Uterus (tissue), 3 donors: ENCODE measurements at regions not wholly inside any gene's neighbourhood (a gene's known extent, or its start where the extent isn't known, plus 50 kb on each side); places are given as distances from the start of the nearest gene placed in this dataset.
A peak's percentile ranks its signal among the peaks of the same experiment; 100 is the strongest.

Experiments
- DNase-seq, 2 donors: peaks; one replicate each; pipeline ENCODE4 v3.0.0-alpha.2; 2019 to 2020
- H3K27ac ChIP-seq, 2 donors: fragments of 200-600 bp; sonication (generic); 1 replicate in 1 of 2; 2 replicates in 1 of 2; pipeline ENCODE4 v1.5.1; 2016 to 2018
- H3K27me3 ChIP-seq, 2 donors: fragments of 200-600 bp; sonication (generic); one replicate each; pipeline ENCODE4 v1.5.1; 2018 to 2019; ENCODE audit warnings: control low read depth in 1 of 2
- H3K36me3 ChIP-seq, 2 donors: fragments of 200-600 bp; sonication (generic); one replicate each; pipeline ENCODE4 v1.5.1; 2019; ENCODE audit warnings: control low read depth in 1 of 2
- H3K4me1 ChIP-seq, 2 donors: fragments of 200-600 bp; sonication (generic); one replicate each; pipeline ENCODE4 v1.5.1; 2018 to 2019; ENCODE audit warnings: control low read depth in 1 of 2
- H3K4me3 ChIP-seq, 2 donors: fragments of 200-600 bp; sonication (generic); 1 replicate in 1 of 2; 2 replicates in 1 of 2; pipeline ENCODE4 v1.5.1; 2018 to 2019; ENCODE audit warnings: mild to moderate bottlenecking in 1 of 2
- H3K9me3 ChIP-seq, 2 donors: fragments of 200-600 bp; sonication (generic); one replicate each; pipeline ENCODE4 v1.5.1; 2019; ENCODE audit warnings: control low read depth in 1 of 2
- POLR2A ChIP-seq, 2 donors: fragments of 450-650 bp; IDR thresholded peaks; one replicate each; pipeline ENCODE4 v1.6.1; 2016; ENCODE audit warnings: antibody characterized with exemption in 2 of 2, mild to moderate bottlenecking in 1 of 2, moderate library complexity in 1 of 2
- intact Hi-C: fragments of 100-400 bp; cut with DNase I; formaldehyde crosslinking; loops from one replicate; pipeline ENCODE4 v1.15.1; 2023; ENCODE audit warnings: low total_unique reads
- TF ChIP-seq, protein P1 (sequence below), 4 experiments: fragments of 200-600 bp in 2 of 4; fragments of 450-650 bp in 2 of 4; sonication (generic) in 2 of 4; IDR thresholded peaks; one replicate each; pipeline ENCODE4 v1.5.1; 2016 to 2019; ENCODE audit warnings: antibody characterized with exemption in 4 of 4, mild to moderate bottlenecking in 2 of 4, moderate library complexity in 1 of 4
- donor health status: DM: yes; HTN: yes; CAD: no.

DNA sequence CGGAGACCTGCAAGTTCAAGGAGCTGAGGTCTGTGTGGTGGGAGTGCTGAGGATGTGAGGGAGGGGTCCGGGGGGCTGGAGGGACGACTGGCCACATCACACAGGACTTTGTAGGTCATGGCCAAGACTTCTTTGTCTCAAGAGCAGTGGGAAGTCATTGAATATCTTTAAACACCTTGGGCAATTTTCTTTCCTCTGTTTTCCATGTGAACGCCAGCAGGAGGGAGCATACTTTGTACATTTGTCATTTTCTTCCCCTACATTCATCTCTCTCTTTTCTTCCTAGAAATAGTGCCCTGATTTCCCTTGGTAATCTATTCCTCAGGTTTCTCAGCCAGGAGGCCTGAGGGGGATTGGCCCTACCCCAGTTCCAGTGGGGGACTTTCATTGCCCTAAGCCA is 153.7 kb upstream of the MSX2 start:
- Histone ChIP-seq H3K36me3 (no peaks in the 10 kb centered on the region), H3K4me1 (no peaks in the 10 kb centered on the region), H3K4me3 (no peak overlapping the region), H3K27ac (no peak overlapping the region), H3K27me3 (no peaks in the 10 kb centered on the region), H3K9me3 (no peaks in the 10 kb centered on the region)
- DNase-seq = no peak
- no peak for TF ChIP-seq POLR2A (IDR thresholded peaks at IDR 0.05)
- TF ChIP-seq, protein P1, sequence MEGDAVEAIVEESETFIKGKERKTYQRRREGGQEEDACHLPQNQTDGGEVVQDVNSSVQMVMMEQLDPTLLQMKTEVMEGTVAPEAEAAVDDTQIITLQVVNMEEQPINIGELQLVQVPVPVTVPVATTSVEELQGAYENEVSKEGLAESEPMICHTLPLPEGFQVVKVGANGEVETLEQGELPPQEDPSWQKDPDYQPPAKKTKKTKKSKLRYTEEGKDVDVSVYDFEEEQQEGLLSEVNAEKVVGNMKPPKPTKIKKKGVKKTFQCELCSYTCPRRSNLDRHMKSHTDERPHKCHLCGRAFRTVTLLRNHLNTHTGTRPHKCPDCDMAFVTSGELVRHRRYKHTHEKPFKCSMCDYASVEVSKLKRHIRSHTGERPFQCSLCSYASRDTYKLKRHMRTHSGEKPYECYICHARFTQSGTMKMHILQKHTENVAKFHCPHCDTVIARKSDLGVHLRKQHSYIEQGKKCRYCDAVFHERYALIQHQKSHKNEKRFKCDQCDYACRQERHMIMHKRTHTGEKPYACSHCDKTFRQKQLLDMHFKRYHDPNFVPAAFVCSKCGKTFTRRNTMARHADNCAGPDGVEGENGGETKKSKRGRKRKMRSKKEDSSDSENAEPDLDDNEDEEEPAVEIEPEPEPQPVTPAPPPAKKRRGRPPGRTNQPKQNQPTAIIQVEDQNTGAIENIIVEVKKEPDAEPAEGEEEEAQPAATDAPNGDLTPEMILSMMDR (IDR thresholded peaks at IDR 0.05) = no peak
- intact Hi-C loops = no loop called here

DNA sequence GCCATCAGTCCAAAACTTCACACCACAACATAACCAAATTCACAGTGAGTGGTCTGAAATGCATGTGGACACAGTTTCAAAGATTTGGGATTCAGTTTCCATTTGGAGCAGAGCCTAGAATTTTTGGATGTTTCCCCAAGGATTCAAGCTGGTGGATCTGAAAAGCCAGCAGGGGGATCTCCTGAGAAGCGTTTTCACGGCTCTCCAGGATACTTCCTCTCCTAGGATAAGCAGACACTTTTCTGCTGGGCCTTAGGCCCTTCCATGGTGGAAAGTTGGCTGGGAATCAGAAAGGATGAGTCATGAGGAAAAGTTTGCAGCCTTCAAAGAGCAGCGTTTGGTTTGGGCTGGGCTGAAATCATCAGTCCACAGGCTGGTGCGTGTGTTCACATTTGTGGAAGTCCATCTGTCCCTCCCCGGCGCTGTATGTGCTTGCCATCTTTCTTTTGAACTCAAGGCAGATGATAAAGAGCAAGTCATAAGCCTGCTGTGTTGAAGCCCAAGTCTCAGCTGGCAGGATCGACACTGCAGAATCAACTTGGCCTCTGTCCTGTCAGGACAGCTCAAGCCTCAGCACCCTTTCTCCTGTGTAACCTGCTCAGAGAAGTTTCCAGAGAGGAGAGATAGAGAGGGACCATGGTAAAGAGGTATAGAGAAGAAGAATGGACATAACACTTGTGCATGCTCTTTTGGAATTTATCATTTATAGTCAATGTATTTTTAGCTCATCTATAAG is 152.6 kb upstream of the MSX2 start:
- Histone ChIP-seq H3K27ac (no peak overlapping the region), H3K4me1 (no peaks in the 10 kb centered on the region), H3K27me3 (no peaks in the 10 kb centered on the region), H3K4me3 (no peak overlapping the region), H3K9me3 (no peaks in the 10 kb centered on the region), H3K36me3 (no peaks in the 10 kb centered on the region)
- TF ChIP-seq POLR2A (IDR thresholded peaks at IDR 0.05) = no peak
- TF ChIP-seq, protein P1 (IDR thresholded peaks at IDR 0.05) = peak; percentile 12 to 36 (median 29)
- DNase-seq = peak; percentile 55 to 69
- intact Hi-C loops = no loop called here

- Histone ChIP-seq H3K4me3 (no peak overlapping the region), H3K27me3 (no peaks in the 10 kb centered on the region), H3K9me3 (no peaks in the 10 kb centered on the region), H3K36me3 (no peaks in the 10 kb centered on the region), H3K27ac (no peak overlapping the region), H3K4me1 (no peaks in the 10 kb centered on the region)
- intact Hi-C loops = no loop called here
- DNase-seq = no peak
- TF ChIP-seq, protein P1 (IDR thresholded peaks at IDR 0.05) = no peak
- TF ChIP-seq POLR2A (IDR thresholded peaks at IDR 0.05) = no peak
These were observed 151.8 kb upstream of the MSX2 start for GRCh38 chr5:174572591-174572990.

- no peaks in the 10 kb centered on the region for H3K27me3 ChIP-seq
- H3K36me3 ChIP-seq = no peaks in the 10 kb centered on the region
- DNase-seq = no peak
- no peak overlapping the region for H3K27ac ChIP-seq
- no peaks in the 10 kb centered on the region for H3K9me3 ChIP-seq
- intact Hi-C loops = no loop called here
- no peak overlapping the region for H3K4me3 ChIP-seq
- TF ChIP-seq, protein P1 (IDR thresholded peaks at IDR 0.05) = no peak
- TF ChIP-seq POLR2A (IDR thresholded peaks at IDR 0.05) = no peak
- no peaks in the 10 kb centered on the region for H3K4me1 ChIP-seq
These were observed 151.0 kb upstream of the MSX2 start for GRCh38 chr5:174573221-174573994.

DNA sequence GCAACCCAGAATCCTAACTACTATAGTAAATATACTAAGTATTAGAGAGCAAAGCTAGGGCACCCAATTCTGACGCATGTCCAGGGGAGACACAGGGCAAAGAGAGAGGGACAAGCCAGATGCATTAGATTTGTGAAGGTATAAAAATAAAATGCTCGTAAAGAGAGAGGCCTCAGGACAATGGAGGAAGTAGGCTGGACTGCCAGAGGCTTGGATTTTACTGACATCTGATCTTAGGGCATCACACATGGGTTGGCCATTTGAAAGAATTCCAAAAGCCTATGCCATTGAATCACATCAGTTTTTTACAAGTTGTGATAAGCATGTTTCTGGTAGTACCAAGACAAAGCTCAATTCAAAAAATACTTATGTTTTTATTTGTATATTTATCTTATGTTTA is 149.3 kb upstream of the MSX2 start:
- Histone ChIP-seq H3K4me3 (no peak overlapping the region), H3K27ac (no peak overlapping the region), H3K9me3 (no peaks in the 10 kb centered on the region), H3K36me3 (no peaks in the 10 kb centered on the region), H3K27me3 (no peaks in the 10 kb centered on the region), H3K4me1 (no peaks in the 10 kb centered on the region)
- DNase-seq = no peak
- no peak for TF ChIP-seq POLR2A (IDR thresholded peaks at IDR 0.05)
- TF ChIP-seq, protein P1 (IDR thresholded peaks at IDR 0.05) = no peak
- intact Hi-C loops = no loop called here
